ENCODE measurements at regions not wholly inside any gene's neighbourhood (a gene's known extent, or its start where the extent isn't known, plus 50 kb on each side); places are given as distances from the start of the nearest gene placed in this dataset.

DNA sequence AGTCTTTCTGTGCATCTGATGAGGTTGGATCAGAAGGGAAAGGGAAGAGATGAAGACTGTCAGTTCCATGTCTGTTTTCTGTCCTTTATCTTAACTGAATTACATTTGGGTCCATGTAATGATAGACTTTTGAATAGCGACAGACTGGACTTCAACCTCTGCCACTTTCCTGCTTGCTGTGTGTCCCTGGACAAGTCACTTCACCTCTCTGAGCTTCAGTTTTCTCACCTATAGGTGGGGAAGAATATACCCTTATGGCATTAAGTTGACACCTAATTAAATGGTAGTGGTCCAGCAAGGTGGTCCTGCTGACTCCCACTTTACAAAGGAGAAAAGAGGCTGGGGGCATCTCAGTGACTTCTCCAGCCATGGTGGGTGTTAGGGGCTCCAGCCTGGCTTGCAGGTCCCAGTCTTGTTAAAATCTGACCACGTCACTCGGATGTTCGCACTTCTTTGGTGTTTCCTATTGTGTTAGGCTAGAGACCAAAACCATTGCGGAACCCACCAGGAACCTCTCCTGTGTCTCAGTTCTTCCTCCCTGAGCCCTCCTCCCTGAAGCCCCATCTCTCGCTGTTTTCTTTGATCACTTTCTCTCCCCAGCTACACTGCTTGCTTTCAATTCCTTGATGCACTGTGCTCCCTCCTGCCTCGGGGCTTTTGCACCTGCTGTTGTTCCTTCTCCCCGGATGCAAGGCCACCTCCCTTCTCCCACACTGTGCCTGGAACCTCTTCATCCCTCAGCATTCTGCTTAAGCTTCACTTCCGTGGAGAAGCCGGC, 256.5 kb downstream of the NSG2 start:
- peaks cover 4 to 6% of the 10 kb centered on the region in 2 donors for H3K4me1 ChIP-seq
- intact Hi-C loops (cut with DNase I): no loop called here
- TF ChIP-seq, protein P1, sequence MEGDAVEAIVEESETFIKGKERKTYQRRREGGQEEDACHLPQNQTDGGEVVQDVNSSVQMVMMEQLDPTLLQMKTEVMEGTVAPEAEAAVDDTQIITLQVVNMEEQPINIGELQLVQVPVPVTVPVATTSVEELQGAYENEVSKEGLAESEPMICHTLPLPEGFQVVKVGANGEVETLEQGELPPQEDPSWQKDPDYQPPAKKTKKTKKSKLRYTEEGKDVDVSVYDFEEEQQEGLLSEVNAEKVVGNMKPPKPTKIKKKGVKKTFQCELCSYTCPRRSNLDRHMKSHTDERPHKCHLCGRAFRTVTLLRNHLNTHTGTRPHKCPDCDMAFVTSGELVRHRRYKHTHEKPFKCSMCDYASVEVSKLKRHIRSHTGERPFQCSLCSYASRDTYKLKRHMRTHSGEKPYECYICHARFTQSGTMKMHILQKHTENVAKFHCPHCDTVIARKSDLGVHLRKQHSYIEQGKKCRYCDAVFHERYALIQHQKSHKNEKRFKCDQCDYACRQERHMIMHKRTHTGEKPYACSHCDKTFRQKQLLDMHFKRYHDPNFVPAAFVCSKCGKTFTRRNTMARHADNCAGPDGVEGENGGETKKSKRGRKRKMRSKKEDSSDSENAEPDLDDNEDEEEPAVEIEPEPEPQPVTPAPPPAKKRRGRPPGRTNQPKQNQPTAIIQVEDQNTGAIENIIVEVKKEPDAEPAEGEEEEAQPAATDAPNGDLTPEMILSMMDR (IDR thresholded peaks at IDR 0.05): no peak
- H3K36me3 ChIP-seq: no peaks in the 10 kb centered on the region
- no peak for DNase-seq (ENCODE audit: low spot score in 2 of 2)
- H3K9me3 ChIP-seq: no peaks in the 10 kb centered on the region
- H3K27me3 ChIP-seq: no peaks in the 10 kb centered on the region
- H3K4me3 ChIP-seq: no peak overlapping the region
- H3K27ac ChIP-seq: no peak overlapping the region

DNA sequence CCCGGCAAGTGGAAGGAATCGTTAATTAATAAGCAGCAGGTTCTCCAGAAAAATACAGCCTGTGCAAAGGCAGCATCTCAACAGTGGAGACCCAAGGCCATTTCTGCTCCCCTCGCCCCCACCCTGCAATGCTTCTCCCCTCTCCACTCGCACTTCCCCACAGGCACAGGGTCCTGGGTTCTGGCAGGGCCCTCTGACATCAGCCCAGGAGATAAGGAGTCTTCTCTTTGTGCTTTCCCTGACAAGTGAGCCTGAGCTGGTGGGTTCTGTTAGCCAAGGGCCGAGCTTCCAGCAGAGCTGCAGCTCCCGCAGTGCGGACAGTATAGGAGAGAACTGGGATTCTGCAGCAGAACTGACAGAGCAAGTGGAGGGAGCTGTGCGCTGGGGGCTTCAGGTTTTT, 257.5 kb downstream of the NSG2 start:
- TF ChIP-seq, protein P1 (IDR thresholded peaks at IDR 0.05): no peak
- intact Hi-C loops (cut with DNase I): no loop called here
- H3K27me3 ChIP-seq: no peaks in the 10 kb centered on the region

DNA sequence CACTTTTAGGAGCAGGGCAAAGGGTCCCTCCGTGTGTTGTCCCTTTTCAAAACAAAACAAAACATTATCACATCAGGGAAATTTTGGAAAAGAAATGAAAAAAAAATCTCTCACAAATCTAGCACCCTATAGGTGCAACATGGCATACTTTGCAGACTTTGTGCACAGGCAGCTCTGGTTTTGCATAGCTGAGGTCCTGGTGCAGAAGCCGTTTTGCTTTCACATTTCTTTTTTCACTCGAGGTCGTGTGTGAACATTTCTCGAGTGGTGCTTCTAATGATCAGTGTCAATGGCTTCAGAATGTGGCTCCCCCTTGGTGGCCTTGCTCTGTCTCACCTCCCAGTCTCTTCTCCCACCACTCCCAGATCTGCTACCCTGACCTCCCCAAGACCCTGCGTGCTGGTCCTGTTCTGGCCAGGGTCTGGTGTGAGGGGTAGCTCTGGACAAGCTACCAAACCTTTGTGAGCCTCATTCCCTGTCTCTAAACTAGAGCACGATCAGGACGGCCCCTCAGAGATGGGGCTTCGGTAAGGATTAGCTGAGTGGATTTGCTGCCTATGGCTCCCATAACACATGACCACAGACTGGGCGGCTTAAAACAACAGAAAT, 258.0 kb downstream of the NSG2 start:
- intact Hi-C loops (cut with DNase I): no loop called here
- DNase-seq (ENCODE audit: low spot score in 2 of 2): no peak
- TF ChIP-seq, protein P1 (IDR thresholded peaks at IDR 0.05): no peak
- Histone ChIP-seq H3K36me3 (no peaks in the 10 kb centered on the region), H3K4me1 (peaks cover 4 to 6% of the 10 kb centered on the region in 2 donors), H3K27ac (no peak overlapping the region), H3K9me3 (no peaks in the 10 kb centered on the region), H3K27me3 (no peaks in the 10 kb centered on the region), H3K4me3 (no peak overlapping the region)

More for the DNA sequence above, 257.5 kb downstream of the NSG2 start:
- Histone ChIP-seq H3K36me3 (no peaks in the 10 kb centered on the region), H3K9me3 (no peaks in the 10 kb centered on the region), H3K27ac (no peak overlapping the region), H3K4me3 (no peak overlapping the region), H3K4me1 (peaks cover 4 to 6% of the 10 kb centered on the region in 2 donors)
- DNase-seq (ENCODE audit: low spot score in 2 of 2): no peak

DNA sequence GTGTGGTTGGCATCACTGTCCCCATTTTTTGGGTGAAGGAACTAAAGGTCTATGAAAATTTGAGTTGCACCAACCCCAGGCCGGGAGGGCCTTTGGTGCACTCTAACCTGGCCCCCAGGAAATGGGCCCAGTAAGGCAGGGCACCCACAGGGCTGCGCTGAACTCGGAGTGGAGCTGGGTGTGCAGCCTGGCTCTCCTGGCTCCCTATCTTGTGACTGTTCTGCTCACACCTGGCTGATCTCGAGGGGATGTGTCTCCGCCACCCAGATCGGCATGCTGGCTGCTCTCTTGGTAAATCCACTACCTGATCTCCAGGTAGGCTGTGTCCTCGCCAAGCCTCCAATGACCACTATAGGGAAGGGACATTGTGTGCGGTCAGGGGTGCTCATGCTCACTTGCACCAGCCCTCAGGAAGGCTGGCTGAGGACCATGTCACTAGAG, 259.8 kb downstream of the NSG2 start:
- no peak for DNase-seq (ENCODE audit: low spot score in 2 of 2)
- Histone ChIP-seq H3K36me3 (no peaks in the 10 kb centered on the region), H3K27ac (no peak overlapping the region), H3K4me3 (no peak overlapping the region), H3K4me1 (peaks cover 4 to 6% of the 10 kb centered on the region in 2 donors), H3K27me3 (no peaks in the 10 kb centered on the region), H3K9me3 (no peaks in the 10 kb centered on the region)
- TF ChIP-seq, protein P1 (IDR thresholded peaks at IDR 0.05): no peak
- intact Hi-C loops (cut with DNase I): no loop called here

DNA sequence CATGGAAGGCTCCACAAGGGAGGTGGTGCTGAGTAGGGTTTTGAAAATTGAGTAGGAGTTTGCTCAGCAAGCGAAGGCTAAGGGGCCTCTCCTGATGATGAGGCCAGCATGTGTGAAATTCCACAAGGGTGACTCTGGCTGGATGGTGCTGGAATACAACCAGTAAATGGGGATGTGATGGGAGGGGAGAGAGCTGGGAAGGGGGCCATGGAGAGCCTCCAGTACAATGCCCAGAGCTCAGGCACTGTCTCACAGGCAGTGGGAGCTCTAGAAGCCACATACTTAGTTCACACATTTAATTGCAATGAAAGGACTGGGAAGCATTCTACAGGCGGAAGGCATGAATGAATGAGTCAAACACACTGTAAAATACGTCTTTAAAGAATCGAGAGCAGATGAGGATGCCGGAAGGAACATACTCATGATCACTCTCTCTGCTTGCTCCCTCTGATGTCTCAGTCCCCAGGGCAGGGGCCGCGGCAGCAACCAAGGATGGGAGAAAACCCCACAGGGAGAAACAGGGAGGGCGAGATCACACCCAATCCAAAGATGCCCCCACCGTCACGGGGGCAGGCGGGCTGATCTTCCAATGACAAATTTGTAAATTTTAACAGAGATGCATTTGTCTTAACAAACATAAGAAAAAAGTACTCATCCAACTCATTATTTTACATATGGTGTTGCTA, 261.0 kb downstream of the NSG2 start:
- Histone ChIP-seq H3K27ac (no peak overlapping the region), H3K4me3 (no peak overlapping the region), H3K9me3 (no peaks in the 10 kb centered on the region), H3K27me3 (no peaks in the 10 kb centered on the region), H3K36me3 (no peaks in the 10 kb centered on the region), H3K4me1 (peaks cover under 1 to 4% of the 10 kb centered on the region in 2 donors)
- intact Hi-C loops (cut with DNase I): no loop called here
- TF ChIP-seq, protein P1 (IDR thresholded peaks at IDR 0.05): no peak
- DNase-seq (ENCODE audit: low spot score in 2 of 2): no peak
